D721Med (cell line): ENCODE measurements at regions not wholly inside any gene's neighbourhood (a gene's known extent, or its start where the extent isn't known, plus 50 kb on each side); places are given as distances from the start of the nearest gene placed in this dataset.

Experiments
- DNase-seq: peaks from one replicate; pipeline ENCODE4 v3.0.0; 2011; ENCODE audit warnings: low spot score; ENCODE audit not compliant: insufficient read length
- FAIRE-seq: peaks from 2 replicates; lab custom pipeline; 2011; peaks lifted over from hg19 to GRCh38; lab: Jason Lieb, UNC
- CTCF ChIP-seq: IDR thresholded peaks from 2 replicates; pipeline ENCODE4 v1.5.1; 2012; ENCODE audit warnings: mild to moderate bottlenecking, control low read depth; ENCODE audit not compliant: insufficient read depth; ENCODE audit errors: missing control alignments

DNA sequence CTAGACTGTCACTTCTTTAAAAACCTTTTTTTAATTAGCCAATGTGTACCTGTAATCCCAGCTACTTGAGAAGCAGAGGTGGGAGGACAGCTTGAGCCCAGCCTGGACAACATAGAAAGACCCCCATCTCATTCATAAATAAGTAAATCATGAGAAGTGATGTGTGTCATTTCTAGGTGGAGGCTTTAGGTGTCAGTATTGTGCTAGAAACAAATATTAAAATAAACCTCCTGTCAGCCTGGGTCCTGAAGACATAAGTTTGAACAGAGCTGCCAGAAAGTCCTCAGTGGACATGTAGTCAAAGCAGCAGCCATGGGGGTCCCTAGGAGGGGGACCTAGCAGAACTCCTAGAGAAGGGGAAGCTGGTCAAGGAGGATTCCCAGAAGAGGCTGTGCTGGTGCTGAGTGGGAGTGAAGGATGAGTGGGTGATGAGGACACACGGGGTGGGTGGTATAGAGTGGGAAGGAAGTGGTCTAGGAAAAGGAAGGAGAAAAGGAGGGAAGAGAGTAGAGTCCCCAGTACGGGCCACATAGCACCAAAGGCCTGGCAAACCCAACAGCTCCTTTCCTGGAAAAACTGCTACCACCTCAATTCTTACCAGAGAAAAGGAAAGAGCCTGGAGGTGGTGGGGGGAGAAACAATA lies 316.6 kb upstream of the NCKAP5 start:
- FAIRE-seq (no peak), DNase-seq (no peak)
- peak; percentile 32 for TF ChIP-seq CTCF

GRCh38 chr2:133885847-133886246 lies 317.6 kb upstream of the NCKAP5 start:
- no peak for FAIRE-seq
- no peak for TF ChIP-seq CTCF
- no peak for DNase-seq

DNA sequence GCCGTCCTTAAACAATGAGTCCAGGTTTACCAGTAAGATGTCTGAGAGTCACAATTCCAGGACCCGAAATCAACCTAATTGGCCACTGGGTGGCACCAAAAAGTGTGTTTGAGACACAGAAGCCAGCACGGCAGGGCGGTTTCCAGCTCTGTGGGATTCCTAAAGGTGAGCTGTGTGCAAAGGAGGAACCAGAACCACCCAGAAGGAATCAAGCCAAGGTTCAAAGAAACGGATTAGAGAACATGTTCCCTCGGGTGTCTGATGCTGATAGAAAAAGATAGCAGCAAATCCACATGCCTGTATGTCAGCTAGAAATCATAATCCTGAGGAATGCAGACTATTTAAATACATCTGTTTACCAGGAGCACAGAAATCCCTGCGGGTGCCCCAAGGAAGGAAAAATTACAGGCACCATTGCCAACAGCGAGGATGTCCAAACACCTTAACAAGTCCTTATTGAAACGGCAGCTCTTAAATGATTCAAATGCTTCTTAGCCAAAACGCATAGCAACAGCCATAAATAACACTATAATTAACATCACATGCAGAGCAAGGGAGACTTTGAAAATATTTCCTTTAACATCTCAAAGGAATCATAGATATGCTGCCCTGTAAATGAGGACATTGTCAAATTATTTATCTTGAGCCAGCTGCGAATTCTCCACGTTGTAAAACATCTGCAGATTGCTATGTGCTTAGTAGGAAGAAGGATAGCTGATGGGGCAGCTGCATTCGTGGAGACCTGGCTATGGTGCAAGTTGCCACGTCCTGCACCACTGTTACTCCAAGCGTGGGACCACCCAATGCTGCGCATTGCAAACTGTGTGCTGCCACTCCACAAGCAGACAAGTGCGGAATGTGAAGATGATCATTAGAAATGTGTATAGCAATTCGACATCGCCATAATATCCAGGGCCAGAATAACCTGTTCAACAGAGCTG lies 318.7 kb upstream of the NCKAP5 start:
- FAIRE-seq (peak; percentile 38), DNase-seq (no peak)
- peak; percentile 74 for TF ChIP-seq CTCF

- TF ChIP-seq CTCF: no peak
- FAIRE-seq (no peak), DNase-seq (no peak)
These were observed 319.4 kb upstream of the NCKAP5 start for GRCh38 chr2:133887676-133888040.

- DNase-seq: no peak
- TF ChIP-seq CTCF: no peak
These were observed 319.8 kb upstream of the NCKAP5 start for GRCh38 chr2:133888107-133888506.

GRCh38 chr2:133888621-133889219 lies 320.5 kb upstream of the NCKAP5 start:
- DNase-seq (no peak), FAIRE-seq (no peak)
- no peak for TF ChIP-seq CTCF

More at GRCh38 chr2:133888107-133888506, 319.8 kb upstream of the NCKAP5 start:
- FAIRE-seq: no peak
